ENCODE measurements at regions not wholly inside any gene's neighbourhood (a gene's known extent, or its start where the extent isn't known, plus 50 kb on each side); places are given as distances from the start of the nearest gene placed in this dataset.

DNA sequence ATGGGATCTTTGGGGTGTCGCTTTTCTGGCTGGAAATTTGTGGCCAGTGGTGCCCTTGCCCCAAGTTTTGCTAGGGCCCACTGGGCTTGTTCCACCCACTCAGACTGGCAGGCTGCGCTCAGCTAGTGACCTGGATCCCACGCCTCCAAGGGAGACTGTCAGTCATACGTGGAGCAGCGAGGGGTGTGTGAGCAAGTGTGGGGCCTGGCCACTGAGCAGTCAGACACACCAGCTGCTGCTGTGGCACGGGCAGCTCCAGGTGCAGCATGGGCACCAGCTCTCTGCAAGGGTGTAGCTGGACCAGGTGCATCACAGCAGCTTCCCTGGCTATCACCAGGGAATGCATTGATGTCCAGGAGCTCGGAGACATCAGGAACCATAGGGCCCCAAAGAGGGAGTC, 327.0 kb downstream of the NR4A2 start:
- intact Hi-C loops (cut with DNase I) = no loop called here
- Histone ChIP-seq H3K36me3 (no peaks in the 10 kb centered on the region), H3K4me1 (no peaks in the 10 kb centered on the region), H3K27me3 (no peaks in the 10 kb centered on the region), H3K4me3 (no peak overlapping the region), H3K27ac (no peak overlapping the region), H3K9me3 (no peaks in the 10 kb centered on the region)
- no peak for DNase-seq (ENCODE audit: extremely low spot score in 2 of 2)
- TF ChIP-seq, protein P1, sequence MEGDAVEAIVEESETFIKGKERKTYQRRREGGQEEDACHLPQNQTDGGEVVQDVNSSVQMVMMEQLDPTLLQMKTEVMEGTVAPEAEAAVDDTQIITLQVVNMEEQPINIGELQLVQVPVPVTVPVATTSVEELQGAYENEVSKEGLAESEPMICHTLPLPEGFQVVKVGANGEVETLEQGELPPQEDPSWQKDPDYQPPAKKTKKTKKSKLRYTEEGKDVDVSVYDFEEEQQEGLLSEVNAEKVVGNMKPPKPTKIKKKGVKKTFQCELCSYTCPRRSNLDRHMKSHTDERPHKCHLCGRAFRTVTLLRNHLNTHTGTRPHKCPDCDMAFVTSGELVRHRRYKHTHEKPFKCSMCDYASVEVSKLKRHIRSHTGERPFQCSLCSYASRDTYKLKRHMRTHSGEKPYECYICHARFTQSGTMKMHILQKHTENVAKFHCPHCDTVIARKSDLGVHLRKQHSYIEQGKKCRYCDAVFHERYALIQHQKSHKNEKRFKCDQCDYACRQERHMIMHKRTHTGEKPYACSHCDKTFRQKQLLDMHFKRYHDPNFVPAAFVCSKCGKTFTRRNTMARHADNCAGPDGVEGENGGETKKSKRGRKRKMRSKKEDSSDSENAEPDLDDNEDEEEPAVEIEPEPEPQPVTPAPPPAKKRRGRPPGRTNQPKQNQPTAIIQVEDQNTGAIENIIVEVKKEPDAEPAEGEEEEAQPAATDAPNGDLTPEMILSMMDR (IDR thresholded peaks at IDR 0.05) = no peak

DNA sequence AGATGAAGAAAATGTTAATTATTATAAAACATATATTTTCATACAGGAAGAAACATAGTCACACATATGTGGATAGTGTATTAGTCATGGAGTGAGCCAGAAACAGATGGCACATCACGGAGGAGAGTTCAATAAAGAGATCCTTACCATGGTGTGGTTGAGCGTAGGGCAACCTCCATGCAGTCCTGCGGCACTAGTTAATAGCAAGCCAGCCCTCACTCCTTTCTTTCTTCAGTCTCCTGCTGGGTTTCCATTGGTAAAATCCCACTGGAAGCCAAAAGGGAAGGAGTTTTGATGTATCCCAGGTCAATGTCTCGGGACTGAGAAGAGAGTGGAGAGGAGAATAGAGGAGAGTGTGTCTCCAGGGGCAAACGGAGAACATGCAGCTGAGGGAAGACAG, 328.1 kb downstream of the NR4A2 start:
- Histone ChIP-seq H3K9me3 (no peaks in the 10 kb centered on the region), H3K36me3 (no peaks in the 10 kb centered on the region), H3K4me3 (no peak overlapping the region), H3K4me1 (no peaks in the 10 kb centered on the region), H3K27ac (no peak overlapping the region), H3K27me3 (no peaks in the 10 kb centered on the region)
- no peak for DNase-seq (ENCODE audit: extremely low spot score in 2 of 2)
- intact Hi-C loops (cut with DNase I) = no loop called here
- TF ChIP-seq, protein P1 (IDR thresholded peaks at IDR 0.05) = no peak
- TF ChIP-seq POLR2AphosphoS5 (IDR thresholded peaks at IDR 0.05; ENCODE audit: insufficient read depth in 1 of 2, low read depth in 1 of 2) = no peak
- no peak for TF ChIP-seq POLR2A (IDR thresholded peaks at IDR 0.05)

DNA sequence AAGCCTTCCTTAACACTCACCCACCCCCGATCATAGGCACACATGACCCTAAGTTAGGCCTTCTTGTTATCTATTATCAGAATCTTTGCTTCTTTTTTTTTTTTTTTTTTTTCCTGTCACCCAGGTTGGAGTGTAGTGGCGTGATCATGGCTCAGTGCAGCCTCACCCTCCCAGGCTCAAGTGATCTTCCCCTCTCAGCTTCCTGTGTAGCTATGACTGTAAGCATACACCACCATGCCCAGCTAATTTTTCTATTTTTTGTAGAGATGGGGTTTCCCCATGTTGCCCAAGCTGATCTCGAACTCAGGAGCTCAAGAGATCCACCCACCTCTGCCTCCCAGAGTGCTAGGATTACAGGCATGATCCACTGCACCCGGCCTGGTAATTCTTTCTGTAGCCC, 328.7 kb downstream of the NR4A2 start:
- Histone ChIP-seq H3K36me3 (no peaks in the 10 kb centered on the region), H3K9me3 (no peaks in the 10 kb centered on the region), H3K4me3 (no peak overlapping the region), H3K4me1 (no peaks in the 10 kb centered on the region), H3K27me3 (no peaks in the 10 kb centered on the region), H3K27ac (no peak overlapping the region)
- intact Hi-C loops (cut with DNase I) = no loop called here
- TF ChIP-seq, protein P1 (IDR thresholded peaks at IDR 0.05) = no peak
- TF ChIP-seq POLR2A (IDR thresholded peaks at IDR 0.05) = no peak
- TF ChIP-seq POLR2AphosphoS5 (IDR thresholded peaks at IDR 0.05; ENCODE audit: insufficient read depth in 1 of 2, low read depth in 1 of 2) = no peak
- no peak for DNase-seq (ENCODE audit: extremely low spot score in 2 of 2)

DNA sequence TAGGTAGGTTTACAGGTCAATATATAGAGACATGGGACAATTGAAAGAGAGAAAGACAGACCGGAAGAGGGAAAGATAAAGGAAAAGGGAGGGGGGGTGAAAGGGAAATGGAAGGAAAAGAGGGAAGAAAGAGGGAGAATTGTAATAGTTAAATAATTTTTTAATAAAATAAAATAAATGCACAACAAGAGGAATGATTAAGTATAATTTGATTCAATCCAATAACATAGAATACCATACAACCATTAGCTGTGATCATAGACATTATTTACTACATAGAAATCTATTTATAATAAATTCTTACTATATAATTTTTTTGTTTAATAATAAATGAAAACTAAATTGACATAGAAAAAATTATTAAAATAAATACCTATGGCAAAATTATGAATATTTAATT, 330.7 kb downstream of the NR4A2 start:
- intact Hi-C loops (cut with DNase I) = no loop called here
- Histone ChIP-seq H3K27me3 (no peaks in the 10 kb centered on the region), H3K9me3 (no peaks in the 10 kb centered on the region), H3K36me3 (no peaks in the 10 kb centered on the region), H3K27ac (no peak overlapping the region), H3K4me3 (no peak overlapping the region), H3K4me1 (no peaks in the 10 kb centered on the region)
- DNase-seq (ENCODE audit: extremely low spot score in 2 of 2) = no peak
- TF ChIP-seq, protein P1 (IDR thresholded peaks at IDR 0.05) = no peak
- TF ChIP-seq POLR2AphosphoS5 (IDR thresholded peaks at IDR 0.05; ENCODE audit: insufficient read depth in 1 of 2, low read depth in 1 of 2) (no peak), POLR2A (IDR thresholded peaks at IDR 0.05) (no peak)

DNA sequence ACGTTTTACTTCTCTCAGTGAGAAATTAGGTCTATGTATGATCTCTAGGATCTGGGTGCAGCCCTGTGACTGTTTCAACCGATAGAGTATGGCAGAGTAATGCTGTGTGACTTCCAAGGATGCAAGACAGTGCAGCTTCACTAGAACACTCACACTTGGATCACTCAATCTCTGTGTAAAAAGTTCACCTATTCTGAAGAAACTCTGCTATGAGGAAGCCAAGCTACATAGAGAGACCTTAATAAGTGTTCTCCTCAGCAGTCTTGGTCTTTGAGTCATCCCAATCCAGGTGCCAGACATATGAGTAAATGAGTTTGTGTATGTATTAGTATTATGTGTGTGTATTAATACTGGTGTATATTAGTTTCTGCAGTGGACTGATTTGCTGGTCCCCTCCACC, 335.0 kb downstream of the NR4A2 start:
- no peaks in the 10 kb centered on the region for H3K9me3 ChIP-seq
- H3K4me3 ChIP-seq = no peak overlapping the region
- no peaks in the 10 kb centered on the region for H3K36me3 ChIP-seq
- H3K27ac ChIP-seq = no peak overlapping the region
- intact Hi-C loops (cut with DNase I) = no loop called here
- H3K27me3 ChIP-seq = no peaks in the 10 kb centered on the region
- no peaks in the 10 kb centered on the region for H3K4me1 ChIP-seq
- DNase-seq (ENCODE audit: extremely low spot score in 2 of 2) = no peak
- TF ChIP-seq, protein P1 (IDR thresholded peaks at IDR 0.05) = no peak
- TF ChIP-seq POLR2AphosphoS5 (IDR thresholded peaks at IDR 0.05; ENCODE audit: insufficient read depth in 1 of 2, low read depth in 1 of 2) = no peak
- no peak for TF ChIP-seq POLR2A (IDR thresholded peaks at IDR 0.05)
